ENCODE measurements at regions not wholly inside any gene's neighbourhood (a gene's known extent, or its start where the extent isn't known, plus 50 kb on each side); places are given as distances from the start of the nearest gene placed in this dataset.

DNA sequence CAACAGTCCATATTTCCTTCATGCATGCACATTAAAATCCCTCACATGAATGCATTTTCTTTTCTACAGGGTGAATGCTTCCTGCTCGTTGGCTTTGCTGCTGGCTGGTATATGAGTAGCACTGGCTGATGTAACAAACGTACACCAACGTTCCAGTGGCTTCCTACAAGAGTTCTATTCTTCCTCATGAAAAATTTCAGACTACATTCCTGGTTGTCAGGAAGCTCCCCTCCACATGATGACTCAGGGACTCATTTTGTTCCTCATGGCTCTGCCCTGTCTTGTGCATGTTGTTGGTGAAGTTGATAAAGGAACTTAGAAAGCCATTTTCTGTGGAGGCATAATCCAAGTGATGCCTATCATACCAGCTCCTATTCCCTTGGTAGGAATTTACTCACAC lies 470.7 kb upstream of the KLF6 start:
- TF ChIP-seq, protein P1, sequence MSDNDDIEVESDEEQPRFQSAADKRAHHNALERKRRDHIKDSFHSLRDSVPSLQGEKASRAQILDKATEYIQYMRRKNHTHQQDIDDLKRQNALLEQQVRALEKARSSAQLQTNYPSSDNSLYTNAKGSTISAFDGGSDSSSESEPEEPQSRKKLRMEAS (IDR thresholded peaks at IDR 0.05) = no peak
- TF ChIP-seq EGR1 (IDR thresholded peaks at IDR 0.05) = no peak
- no peak for TF ChIP-seq TAF1 (IDR thresholded peaks at IDR 0.05; ENCODE audit: low read depth)
- TF ChIP-seq RAD21 (IDR thresholded peaks at IDR 0.05; ENCODE audit: low read depth) = no peak
- TF ChIP-seq YY1 (IDR thresholded peaks at IDR 0.05; ENCODE audit: low read depth) = no peak
- no peak for TF ChIP-seq ZBTB7A (IDR thresholded peaks at IDR 0.05; ENCODE audit: low read depth)

Measured in Ishikawa (cell line).